HCT116 (cell line): ENCODE measurements at regions not wholly inside any gene's neighbourhood (a gene's known extent, or its start where the extent isn't known, plus 50 kb on each side); places are given as distances from the start of the nearest gene placed in this dataset.

Experiments
- ATAC-seq: fragments of 200-7000 bp; cut with Tn5 transposase; 2 replicates; pipeline ENCODE4 v1.9.1; 2020; ENCODE audit warnings: mild to moderate bottlenecking, moderate library complexity
- BruUV-seq: library from RNA; stranded (reverse); fragments of 400-500 nt; replicated peaks from 2 replicates; lab custom pipeline; 2021; lab: Mats Ljungman, UMichigan
- CTCF ChIA-PET: fragments of 300-600 bp; sonication (Branson Sonifier 250); formaldehyde crosslinking; loops from one replicate; lab custom pipeline; 2021; ENCODE audit warnings: antibody characterized with exemption; lab: Charles Lee
- POLR2A ChIA-PET: fragments of 300-600, 350-600 bp; sonication (Branson Sonifier 250); formaldehyde crosslinking; loops from one replicate; lab custom pipeline; 2021; ENCODE audit warnings: antibody characterized with exemption; lab: Charles Lee
- RAD21 ChIA-PET, 2 experiments: fragments of 300-600 bp; sonication (Branson Sonifier 250); formaldehyde crosslinking; loops; one replicate each; lab custom pipeline; 2023; ENCODE audit warnings: low total read pairs in 2 of 2; ENCODE audit not compliant: uncharacterized antibody in 2 of 2, unreplicated experiment in 2 of 2, low non-redundant PET in 1 of 2; lab: Charles Lee
- DNase-seq: peaks from one replicate; pipeline ENCODE4 v3.0.0-alpha.2; 2010; ENCODE audit warnings: low read depth, low spot score
- H2AFZ ChIP-seq: fragments of 200-600 bp; shearing (Covaris generic), sonication (generic); 2 replicates; pipeline ENCODE4 v1.6.1; 2017; ENCODE audit warnings: low read depth, mixed run types, mixed read lengths, antibody characterized with exemption, low read length; ENCODE audit not compliant: poor library complexity, severe bottlenecking
- H3K27ac ChIP-seq: 2 replicates; pipeline ENCODE4 v1.5.1; 2012; ENCODE audit warnings: low read depth, low read length
- H3K27me3 ChIP-seq: fragments of 200-600 bp; sonication (generic); 2 replicates; pipeline ENCODE4 v1.6.1; 2016; ENCODE audit warnings: mixed run types, low read length, mixed read lengths; ENCODE audit not compliant: insufficient read depth
- H3K36me3 ChIP-seq, 2 experiments: fragments of 200-500 bp in 1 of 2; fragments of 200-600 bp in 1 of 2; sonication (Bioruptor generic) in 1 of 2; sonication (generic) in 1 of 2; 2 replicates each; pipeline versions ENCODE4 v1.5.1 to v1.6.1; 2014 to 2016; ENCODE audit warnings: low read length in 2 of 2, inconsistent platforms in 1 of 2, mixed read lengths in 1 of 2, mixed run types in 1 of 2; ENCODE audit not compliant: insufficient read depth in 2 of 2, control insufficient read depth in 1 of 2
- H3K4me1 ChIP-seq, 2 experiments: fragments of 200-600 bp in 1 of 2; sonication (generic) in 1 of 2; 2 replicates each; pipeline versions ENCODE4 v1.5.1 to v1.6.1; 2012 to 2017; ENCODE audit warnings: low read length in 2 of 2, inconsistent platforms in 1 of 2, mild to moderate bottlenecking in 1 of 2, mixed read lengths in 1 of 2, mixed run types in 1 of 2, moderate library complexity in 1 of 2; ENCODE audit not compliant: insufficient read depth in 2 of 2, control insufficient read depth in 1 of 2
- H3K4me2 ChIP-seq: fragments of 200-600 bp; sonication (generic); 2 replicates; pipeline ENCODE4 v1.6.1; 2017; ENCODE audit warnings: mixed run types, low read length, mixed read lengths
- H3K4me3 ChIP-seq, 2 experiments: fragments of 200-600 bp in 1 of 2; sonication (generic) in 1 of 2; replicated peaks in 1 of 2; 2 replicates each; pipeline ENCODE4 v1.5.1; 2011 to 2016; ENCODE audit warnings: low read length in 2 of 2, control low read depth in 1 of 2, low read depth in 1 of 2, mild to moderate bottlenecking in 1 of 2, mixed read lengths in 1 of 2, mixed run types in 1 of 2
- H3K79me2 ChIP-seq: fragments of 200-600 bp; sonication (generic); 2 replicates; pipeline ENCODE4 v1.6.1; 2017; ENCODE audit warnings: mild to moderate bottlenecking, mixed run types, low read length, moderate library complexity, mixed read lengths; ENCODE audit not compliant: insufficient read depth
- H3K9ac ChIP-seq: fragments of 200-600 bp; sonication (generic); 2 replicates; pipeline ENCODE4 v1.6.1; 2016; ENCODE audit warnings: low read length, mixed read lengths
- H3K9me2 ChIP-seq: fragments of 200-600 bp; sonication (generic), shearing (Covaris generic); 2 replicates; pipeline ENCODE4 v1.6.1; 2017; ENCODE audit warnings: mixed run types, mild to moderate bottlenecking, moderate library complexity; ENCODE audit not compliant: insufficient read depth
- H3K9me3 ChIP-seq, 2 experiments: fragments of 200-500 bp in 1 of 2; fragments of 200-600 bp in 1 of 2; sonication (Bioruptor generic) in 1 of 2; sonication (generic) in 1 of 2; 2 replicates each; pipeline ENCODE4 v1.6.1; 2014 to 2017; ENCODE audit warnings: low read length in 2 of 2, mixed read lengths in 2 of 2, inconsistent platforms in 1 of 2, low read depth in 1 of 2, mild to moderate bottlenecking in 1 of 2, mixed run types in 1 of 2, moderate library complexity in 1 of 2; ENCODE audit not compliant: control insufficient read depth in 1 of 2, insufficient read depth in 1 of 2
- H4K20me1 ChIP-seq: fragments of 200-600 bp; sonication (generic), shearing (Covaris generic); 2 replicates; pipeline ENCODE4 v1.6.1; 2017; ENCODE audit warnings: mixed run types, mild to moderate bottlenecking, moderate library complexity; ENCODE audit not compliant: insufficient read depth
- CBX3 ChIP-seq: IDR thresholded peaks from 2 replicates; pipeline ENCODE4 v1.6.1; 2012; ENCODE audit warnings: low read depth
- EZH2phosphoT487 ChIP-seq: fragments of 200-600 bp; IDR thresholded peaks from 2 replicates; pipeline ENCODE4 v1.6.1; 2018; ENCODE audit warnings: antibody characterized with exemption, borderline replicate concordance
- FOSL1 ChIP-seq: IDR thresholded peaks from 2 replicates; pipeline ENCODE4 v1.6.1; 2012; ENCODE audit warnings: low read depth
- POLR2AphosphoS5 ChIP-seq: IDR thresholded peaks from 2 replicates; pipeline ENCODE4 v1.6.1; 2011; ENCODE audit warnings: mild to moderate bottlenecking, low read depth, low read length, moderate library complexity
- SP1 ChIP-seq: IDR thresholded peaks from 2 replicates; pipeline ENCODE4 v1.6.1; 2012; ENCODE audit warnings: low read depth
- YY1 ChIP-seq: IDR thresholded peaks from 2 replicates; pipeline ENCODE4 v1.6.1; 2011; ENCODE audit warnings: low read length, low read depth, moderate library complexity, mild to moderate bottlenecking; ENCODE audit not compliant: insufficient replicate concordance; ENCODE audit errors: extremely low read depth
- intact Hi-C: fragments of 100-400 bp; cut with micrococcal nuclease; formaldehyde crosslinking; loops from 2 replicates; pipeline ENCODE4 v1.10.0; 2022
- TF ChIP-seq, protein P1 (sequence below), 3 experiments: fragments of 200-600 bp in 1 of 3; sonication (generic) in 1 of 3; IDR thresholded peaks in 2 of 3; conservative IDR thresholded peaks in 1 of 3; 2 replicates each; pipeline ENCODE4 v1.5.1; 2012 to 2017; ENCODE audit warnings: low read depth in 2 of 3, low read length in 2 of 3, antibody characterized with exemption in 1 of 3, borderline replicate concordance in 1 of 3, control low read depth in 1 of 3, mild to moderate bottlenecking in 1 of 3, mixed read lengths in 1 of 3, mixed run types in 1 of 3, moderate library complexity in 1 of 3; ENCODE audit not compliant: insufficient read depth in 1 of 3
- TF ChIP-seq, protein P2 (sequence below): IDR thresholded peaks from 2 replicates; pipeline ENCODE4 v1.6.1; 2011; ENCODE audit warnings: mild to moderate bottlenecking, low read length, moderate library complexity; ENCODE audit not compliant: insufficient replicate concordance; ENCODE audit errors: extremely low read depth

DNA sequence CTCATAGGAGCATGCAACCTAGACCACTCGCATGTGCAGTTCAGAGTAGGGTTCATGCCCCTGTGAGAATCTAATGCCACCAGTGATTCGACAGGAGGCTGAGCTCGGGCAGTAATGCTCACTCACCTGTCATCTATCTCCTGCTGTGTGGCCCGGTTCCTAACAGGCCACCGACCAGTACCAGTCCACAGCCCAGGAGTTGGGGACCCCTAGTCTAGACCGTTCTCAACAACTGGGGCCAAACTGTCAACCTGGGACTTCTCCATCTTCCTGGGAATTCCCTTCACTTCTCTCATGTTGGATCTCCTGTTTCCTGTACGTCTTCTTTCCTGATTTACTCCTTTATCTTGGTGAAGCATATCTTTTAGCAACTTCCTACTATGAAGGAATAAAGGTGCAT lies 79.4 kb upstream of the HELT start:
- Histone ChIP-seq H3K4me3 (no peak overlapping the region), H3K27ac (no peak overlapping the region), H3K9ac (no peak overlapping the region), H3K4me2 (no peak overlapping the region), H3K79me2 (no peaks in the 10 kb centered on the region), H3K9me2 (no peaks in the 10 kb centered on the region), H2AFZ (no peak overlapping the region), H3K4me1 (no peaks in the 10 kb centered on the region), H3K36me3 (no peaks in the 10 kb centered on the region), H4K20me1 (no peaks in the 10 kb centered on the region), H3K27me3 (no peaks in the 10 kb centered on the region), H3K9me3 (no peaks in the 10 kb centered on the region)
- TF ChIP-seq, protein P1, sequence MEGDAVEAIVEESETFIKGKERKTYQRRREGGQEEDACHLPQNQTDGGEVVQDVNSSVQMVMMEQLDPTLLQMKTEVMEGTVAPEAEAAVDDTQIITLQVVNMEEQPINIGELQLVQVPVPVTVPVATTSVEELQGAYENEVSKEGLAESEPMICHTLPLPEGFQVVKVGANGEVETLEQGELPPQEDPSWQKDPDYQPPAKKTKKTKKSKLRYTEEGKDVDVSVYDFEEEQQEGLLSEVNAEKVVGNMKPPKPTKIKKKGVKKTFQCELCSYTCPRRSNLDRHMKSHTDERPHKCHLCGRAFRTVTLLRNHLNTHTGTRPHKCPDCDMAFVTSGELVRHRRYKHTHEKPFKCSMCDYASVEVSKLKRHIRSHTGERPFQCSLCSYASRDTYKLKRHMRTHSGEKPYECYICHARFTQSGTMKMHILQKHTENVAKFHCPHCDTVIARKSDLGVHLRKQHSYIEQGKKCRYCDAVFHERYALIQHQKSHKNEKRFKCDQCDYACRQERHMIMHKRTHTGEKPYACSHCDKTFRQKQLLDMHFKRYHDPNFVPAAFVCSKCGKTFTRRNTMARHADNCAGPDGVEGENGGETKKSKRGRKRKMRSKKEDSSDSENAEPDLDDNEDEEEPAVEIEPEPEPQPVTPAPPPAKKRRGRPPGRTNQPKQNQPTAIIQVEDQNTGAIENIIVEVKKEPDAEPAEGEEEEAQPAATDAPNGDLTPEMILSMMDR (IDR thresholded peaks at IDR 0.05 in 2 of 3, conservative IDR thresholded peaks at IDR 0.05 in 1 of 3; ENCODE audit: borderline replicate concordance in 1 of 3, insufficient read depth in 1 of 3, low read depth in 2 of 3, low read length in 2 of 3): no peak
- TF ChIP-seq YY1 (no peak), FOSL1 (no peak), EZH2phosphoT487 (no peak), POLR2AphosphoS5 (no peak), SP1 (no peak), CBX3 (no peak)
- TF ChIP-seq, protein P2, sequence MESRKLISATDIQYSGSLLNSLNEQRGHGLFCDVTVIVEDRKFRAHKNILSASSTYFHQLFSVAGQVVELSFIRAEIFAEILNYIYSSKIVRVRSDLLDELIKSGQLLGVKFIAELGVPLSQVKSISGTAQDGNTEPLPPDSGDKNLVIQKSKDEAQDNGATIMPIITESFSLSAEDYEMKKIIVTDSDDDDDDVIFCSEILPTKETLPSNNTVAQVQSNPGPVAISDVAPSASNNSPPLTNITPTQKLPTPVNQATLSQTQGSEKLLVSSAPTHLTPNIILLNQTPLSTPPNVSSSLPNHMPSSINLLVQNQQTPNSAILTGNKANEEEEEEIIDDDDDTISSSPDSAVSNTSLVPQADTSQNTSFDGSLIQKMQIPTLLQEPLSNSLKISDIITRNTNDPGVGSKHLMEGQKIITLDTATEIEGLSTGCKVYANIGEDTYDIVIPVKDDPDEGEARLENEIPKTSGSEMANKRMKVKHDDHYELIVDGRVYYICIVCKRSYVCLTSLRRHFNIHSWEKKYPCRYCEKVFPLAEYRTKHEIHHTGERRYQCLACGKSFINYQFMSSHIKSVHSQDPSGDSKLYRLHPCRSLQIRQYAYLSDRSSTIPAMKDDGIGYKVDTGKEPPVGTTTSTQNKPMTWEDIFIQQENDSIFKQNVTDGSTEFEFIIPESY: no peak
- ATAC-seq: no peak
- no peak for DNase-seq
- ChIA-PET POLR2A (no interaction called here), CTCF (no interaction called here), RAD21 (no interaction called here)
- no TSS peak for BruUV-seq
- intact Hi-C loops: no loop called here
